DMS153 (cell line): ENCODE measurements at regions not wholly inside any gene's neighbourhood (a gene's known extent, or its start where the extent isn't known, plus 50 kb on each side); places are given as distances from the start of the nearest gene placed in this dataset.

Source experiments
- DNase-seq: peaks from one replicate; lab custom pipeline; 2025; lab: John Stamatoyannopoulos, UW

DNA sequence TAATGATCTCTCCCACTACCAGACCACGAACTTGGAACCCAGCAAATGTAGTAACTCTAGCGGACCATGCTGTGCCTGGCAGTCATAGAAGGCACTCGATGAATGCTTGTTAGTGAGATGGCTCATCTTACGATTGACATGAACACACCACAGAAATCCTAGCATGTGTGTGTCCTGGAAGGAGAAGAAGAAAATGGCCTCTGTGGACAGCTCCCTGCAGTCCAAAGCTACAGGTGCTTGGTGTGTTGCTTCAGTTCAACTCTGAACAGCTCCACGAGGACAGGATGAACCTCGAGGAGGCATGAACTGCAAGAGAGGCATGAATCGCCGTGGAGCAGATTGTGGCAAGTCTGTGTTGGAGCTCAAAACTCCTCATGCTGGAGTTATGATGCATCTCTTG is 93.5 kb downstream of the KLF6 start:
- no peak for DNase-seq

DNA sequence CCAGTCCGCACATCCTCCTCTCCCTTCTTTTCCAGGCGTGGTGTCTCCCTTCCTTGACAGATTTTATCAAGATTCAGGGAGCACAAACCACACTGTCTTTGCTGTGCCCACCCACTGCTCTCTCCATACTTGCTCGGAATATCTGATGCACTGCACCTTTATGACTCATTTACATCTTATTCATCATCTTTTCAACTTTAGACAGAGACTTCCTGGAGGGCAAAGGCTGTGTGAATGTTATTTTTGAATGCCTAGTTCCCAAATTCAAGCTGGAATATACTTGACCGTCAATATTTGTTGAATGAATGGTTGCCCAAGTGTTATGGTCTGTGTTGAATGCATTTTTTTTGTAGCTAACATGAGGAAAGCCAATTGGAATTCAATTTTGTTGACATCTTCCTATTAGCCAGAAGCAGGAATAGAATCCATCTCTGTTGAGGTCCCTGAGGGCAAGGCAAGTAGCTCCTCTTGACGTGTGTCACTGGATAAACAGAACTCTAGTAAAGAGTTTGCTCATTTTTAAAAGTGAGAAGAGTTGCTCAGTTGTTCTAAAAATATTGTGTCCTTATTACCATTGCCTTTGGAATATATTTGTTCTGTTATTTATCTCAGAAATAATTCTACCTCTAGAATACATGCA is 95.0 kb downstream of the KLF6 start:
- DNase-seq: no peak

DNA sequence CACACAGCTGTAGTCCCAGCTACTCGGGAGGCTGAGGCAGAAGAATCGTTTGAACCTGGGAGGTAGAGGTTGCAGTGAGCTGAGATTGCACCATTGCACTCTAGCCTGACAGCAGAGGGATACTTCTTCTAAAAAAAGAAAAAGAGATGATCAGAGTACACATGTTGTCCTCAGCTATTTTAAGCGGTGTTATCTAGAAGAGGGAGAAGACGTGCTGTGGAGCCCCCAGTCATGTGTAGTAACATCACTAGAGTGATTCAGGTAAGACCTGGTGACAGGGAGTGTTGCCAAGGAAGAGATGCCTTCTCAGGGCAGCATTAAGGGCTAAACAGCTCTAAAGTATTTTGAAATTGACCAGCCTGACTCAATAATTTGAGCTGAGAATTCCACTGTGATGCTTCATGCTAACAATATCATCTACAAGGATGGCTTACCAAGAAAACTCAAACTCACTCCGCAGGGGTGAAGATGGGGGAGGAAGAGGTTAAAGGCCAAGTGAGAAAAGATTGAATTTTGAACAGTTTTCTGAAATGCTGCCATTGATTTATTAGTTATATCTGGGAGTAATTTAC is 97.4 kb downstream of the KLF6 start:
- no peak for DNase-seq

DNA sequence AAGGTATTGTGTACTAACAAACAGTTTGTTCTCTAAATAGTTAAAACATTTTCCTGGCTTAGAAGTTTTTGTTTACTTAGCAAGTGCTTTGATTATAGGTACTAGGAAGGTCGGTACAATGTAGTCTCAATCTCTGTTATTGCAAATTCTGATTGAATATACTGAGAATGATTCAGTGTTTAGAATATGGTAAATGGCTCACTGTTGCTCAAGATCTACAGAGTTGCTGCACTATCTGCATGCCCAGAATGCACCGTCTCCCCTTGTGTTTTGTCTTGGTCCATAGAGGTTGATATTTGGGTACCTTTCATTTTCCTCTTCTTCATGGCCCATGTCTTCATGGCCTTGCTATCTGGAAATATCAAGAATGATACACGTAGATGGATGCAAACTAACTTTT is 99.6 kb downstream of the KLF6 start:
- DNase-seq: no peak

DNA sequence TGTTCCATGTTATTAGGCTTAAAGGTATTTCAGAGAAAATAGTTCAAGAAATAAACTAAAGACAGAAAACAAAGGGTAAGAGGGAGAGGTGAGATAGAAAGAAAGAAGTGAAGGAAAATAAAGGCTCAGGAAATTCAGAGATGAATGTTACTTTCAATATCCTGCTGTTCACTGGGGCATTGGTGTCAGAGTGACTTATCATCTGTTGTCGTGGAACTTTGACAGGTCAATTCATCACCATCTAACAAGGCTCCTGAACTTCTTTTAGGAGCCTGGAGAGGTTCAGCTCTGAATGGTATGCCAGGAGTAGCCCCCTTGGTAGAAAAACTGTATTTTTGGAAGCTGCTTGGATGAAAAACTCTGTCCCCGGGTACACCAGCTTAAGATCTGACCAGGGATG is 100.1 kb downstream of the KLF6 start:
- no peak for DNase-seq

DNA sequence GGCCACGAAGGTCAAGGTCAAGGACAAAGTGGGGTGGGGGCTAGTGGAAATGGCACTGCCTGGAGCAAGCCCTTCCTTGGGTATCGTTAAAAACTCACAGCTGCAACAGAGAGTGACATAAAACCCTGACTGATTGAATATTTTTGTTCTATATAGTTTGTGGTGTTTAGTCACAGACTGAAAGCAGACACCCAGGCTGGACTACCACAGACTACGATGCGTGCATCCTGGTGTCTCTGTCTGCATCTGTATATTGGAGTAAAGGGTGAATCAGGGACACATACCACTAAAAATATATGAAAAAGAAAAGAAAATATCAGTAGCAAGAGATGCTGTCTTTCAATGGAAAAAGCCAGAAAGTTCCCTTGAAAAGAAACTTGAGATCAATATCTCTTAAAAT is 101.4 kb downstream of the KLF6 start:
- DNase-seq: no peak

DNA sequence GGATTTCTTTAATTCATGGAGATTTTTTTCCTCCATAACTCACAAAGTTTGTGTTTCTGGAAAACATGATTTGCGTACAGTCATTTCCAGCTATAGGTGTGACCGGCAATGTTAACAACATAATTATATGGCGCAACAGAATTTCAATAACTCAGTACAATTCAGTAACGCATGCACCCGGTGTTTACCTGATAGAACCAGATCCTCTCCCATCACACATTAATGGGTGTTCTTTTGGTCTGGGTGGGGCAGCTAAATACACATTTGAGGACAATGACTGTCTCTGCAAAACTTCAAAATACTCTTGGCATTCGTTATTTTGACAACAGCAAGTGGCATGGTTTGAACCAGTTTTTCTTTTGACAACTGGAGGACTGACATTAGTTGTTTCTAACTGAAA is 102.3 kb downstream of the KLF6 start:
- DNase-seq: no peak

DNA sequence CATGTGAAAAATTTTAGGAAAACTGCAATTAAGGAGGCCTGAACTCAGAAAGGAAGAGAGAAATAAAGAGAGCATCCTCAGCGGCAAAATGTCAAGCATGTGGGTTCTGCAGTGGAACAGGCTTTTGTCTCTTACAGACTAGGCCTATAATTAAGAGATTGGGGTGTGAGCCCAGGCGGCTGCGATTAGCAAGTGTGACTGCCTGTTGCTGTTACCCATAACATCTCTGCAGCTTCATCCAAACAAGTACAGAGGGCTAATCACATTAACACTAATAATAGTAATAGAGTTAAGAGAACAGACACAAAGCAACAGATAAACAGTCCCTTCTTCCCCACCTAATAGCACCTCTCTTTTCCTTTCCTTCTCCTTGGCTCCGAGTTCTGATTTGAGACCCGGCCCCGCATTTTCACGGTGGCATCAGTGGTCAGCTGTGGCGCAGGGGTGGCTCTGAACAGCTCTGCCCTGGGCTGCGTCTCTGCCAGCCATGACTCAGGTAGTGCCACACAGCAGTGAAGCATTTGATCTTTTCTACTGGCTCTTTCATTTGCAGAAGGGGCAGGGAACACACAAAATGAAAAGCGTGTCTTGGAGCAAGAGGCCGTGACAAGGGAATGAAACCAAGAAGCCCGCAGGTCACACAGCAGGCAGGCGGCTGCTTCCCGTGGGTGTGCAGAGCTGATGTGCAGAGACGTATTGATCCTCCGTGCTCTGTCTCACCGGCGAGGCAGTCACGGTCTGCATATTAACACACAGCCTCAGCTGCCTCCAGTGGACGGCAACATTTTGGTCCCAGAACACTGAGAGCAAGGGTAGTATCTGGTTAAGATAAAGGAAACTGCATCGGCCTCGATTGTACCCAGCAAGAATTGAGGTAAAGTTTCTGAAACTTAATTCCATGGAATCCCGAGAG is 103.1 kb downstream of the KLF6 start:
- DNase-seq: no peak

DNA sequence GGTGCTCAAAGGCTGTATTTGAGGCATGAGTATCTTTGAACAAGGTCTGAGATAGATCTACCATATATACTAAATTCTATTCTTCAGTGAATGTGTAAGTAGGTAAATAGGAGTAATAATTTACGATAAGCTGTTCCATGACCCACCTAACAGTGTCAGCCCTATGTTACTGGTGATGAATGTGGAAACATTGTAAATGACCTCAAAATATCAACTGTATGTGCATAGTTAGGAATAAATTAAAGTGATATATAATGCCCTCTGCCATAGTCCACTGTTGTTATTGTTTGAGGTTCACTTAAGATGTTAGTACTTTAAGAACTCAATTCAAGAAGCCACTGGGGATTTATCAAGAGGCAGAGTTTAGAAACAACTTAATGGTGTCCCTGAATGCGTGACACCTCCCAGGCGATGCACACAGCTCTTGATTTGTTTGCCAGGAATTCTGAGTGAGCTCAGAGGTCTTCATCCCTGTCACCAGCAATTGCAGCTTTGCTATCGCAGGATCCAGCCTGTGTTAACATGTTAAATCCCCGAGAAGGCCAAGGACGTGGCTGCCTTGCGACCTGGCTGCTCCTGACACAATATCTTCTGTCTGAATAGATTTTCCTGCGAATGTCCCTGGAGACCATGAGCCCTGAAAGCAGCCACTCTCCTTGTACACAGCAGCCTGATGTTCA is 104.9 kb downstream of the KLF6 start:
- DNase-seq: no peak

DNA sequence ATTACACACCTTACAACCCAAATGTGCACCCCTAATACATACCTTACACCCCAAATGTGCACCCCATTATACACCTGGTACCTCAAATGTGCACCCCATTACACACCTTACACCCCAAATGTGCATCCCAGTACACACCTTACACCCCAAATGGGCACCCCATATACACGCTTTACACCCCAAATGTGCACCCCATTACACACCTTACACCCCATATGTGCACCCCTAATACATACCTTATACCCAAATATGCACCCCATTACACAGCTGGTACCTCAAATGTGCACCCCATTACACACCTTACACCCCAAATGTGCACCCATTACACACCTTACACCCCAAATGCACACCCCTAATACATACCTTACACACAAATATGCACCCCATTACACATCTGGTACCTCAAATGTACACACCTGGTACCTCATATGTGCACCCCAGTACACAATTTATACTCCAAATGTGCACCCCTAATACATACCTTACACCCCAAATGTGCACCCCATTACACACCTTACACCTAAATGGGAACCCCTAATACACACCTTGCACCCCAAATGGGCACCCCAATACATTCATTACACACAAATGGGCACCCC is 106.3 kb downstream of the KLF6 start:
- DNase-seq: no peak

DNA sequence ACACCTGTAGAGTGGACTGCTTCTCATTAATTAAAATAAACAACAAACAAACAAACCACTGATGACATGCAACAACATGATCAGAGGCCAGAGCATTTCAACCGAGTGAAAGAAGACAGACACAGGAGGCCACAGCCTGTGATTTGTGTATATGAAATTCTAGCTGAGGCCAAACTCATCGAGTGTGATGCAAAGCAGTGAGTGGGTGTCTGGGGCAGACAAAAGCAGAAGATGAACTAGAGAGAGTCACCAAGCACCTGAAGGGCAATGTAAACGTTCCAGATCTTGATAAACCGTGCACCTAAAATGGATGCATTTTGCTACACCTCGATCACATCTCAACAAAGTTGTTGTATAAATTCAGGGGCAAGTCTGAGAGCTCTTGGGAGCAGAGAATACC is 108.4 kb downstream of the KLF6 start:
- no peak for DNase-seq

DNA sequence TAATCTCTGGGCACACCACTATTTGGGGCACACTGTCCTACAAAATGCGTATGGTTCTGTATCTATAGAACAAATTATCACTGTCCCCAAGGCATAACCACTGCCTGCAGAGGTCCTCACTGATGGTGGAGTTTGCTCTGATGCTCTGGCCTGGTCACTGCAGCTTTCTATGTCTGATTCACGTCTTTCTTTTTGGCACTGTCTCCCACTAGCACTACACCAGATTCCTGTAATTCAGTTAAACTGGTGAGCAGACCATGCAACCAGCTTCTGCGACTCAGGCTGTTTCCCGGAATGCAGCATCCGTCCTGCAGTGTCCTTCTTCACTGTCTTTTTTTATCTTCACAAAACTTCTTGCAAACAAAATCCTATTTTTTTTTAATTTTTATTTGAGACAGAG is 112.8 kb downstream of the KLF6 start:
- no peak for DNase-seq

DNA sequence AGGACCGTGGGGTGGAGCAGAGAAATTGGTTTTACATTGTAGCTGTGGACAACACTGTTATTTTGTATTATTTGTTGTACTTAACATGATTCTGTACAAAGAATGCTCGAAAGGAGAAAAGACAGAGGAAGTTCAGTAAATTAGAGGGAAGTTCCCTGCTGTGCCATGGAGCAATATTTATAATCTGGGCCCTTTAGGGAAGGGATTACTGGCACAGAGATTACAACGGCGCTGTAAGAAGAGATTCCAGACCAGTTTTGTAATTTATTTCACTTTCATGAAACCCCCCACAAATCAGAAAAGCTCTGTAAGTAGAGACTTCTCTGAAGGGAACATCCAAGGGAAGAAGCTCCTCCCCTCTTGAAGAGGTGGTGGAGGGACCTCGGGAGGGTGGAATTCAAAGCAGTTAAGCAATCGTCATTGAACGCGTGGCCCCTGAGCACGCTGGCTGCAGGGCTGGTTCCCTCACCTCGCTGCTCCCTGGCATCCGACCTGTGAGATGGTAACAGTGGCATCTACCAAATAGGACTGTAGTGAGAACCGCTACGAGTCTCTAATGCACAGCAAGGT is 113.5 kb downstream of the KLF6 start:
- no peak for DNase-seq

DNA sequence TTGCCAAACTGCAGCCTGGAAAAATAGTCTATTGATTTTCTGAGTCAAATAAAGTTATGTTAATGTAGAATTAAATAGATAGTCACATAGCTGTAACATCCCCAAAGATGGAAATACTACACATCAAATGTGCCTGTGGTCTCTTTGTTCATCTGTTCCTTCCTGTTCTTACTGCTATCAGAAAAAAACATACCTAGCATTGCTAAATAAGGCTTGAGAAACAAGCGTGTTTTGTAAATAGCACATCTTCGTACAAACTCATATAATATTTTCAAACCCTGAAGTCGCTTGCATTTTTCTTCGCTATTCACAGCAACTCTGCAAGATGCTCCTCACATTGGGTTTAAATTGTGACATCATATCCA is 116.1 kb downstream of the KLF6 start:
- no peak for DNase-seq

DNA sequence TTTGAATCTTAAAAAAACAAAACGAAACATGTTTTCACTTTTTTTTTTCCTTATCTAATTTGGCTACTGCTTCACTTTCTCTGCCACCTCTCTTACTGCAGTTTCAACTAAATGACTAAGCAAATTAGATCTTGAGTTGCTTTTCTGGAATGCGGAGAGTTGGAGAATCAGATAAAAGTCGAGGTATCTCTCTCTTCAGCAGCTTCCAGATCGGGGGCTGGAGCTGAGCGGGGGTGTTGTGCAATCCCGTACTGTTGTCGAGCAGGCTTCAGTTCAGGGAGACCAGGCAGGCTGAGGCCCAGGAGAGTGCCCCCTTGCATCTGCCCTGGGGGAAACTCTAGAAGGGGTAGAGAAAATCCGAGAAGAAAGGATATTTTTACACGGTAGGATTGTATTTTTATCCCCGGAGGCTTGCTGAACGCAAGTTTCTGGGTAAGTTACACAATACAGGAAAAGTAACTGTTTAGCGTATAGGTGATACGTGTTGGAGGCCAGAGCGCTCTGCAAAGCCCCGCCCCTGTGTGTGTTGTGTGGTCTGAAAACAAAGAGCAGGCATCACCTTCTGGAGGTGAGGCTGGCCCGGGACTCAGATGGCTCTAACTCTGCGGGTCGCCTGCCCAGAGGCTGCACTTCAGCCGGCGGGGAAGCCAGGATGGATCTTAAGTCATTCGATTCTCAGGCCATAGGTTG is 116.6 kb downstream of the KLF6 start:
- peak; percentile 23 for DNase-seq

DNA sequence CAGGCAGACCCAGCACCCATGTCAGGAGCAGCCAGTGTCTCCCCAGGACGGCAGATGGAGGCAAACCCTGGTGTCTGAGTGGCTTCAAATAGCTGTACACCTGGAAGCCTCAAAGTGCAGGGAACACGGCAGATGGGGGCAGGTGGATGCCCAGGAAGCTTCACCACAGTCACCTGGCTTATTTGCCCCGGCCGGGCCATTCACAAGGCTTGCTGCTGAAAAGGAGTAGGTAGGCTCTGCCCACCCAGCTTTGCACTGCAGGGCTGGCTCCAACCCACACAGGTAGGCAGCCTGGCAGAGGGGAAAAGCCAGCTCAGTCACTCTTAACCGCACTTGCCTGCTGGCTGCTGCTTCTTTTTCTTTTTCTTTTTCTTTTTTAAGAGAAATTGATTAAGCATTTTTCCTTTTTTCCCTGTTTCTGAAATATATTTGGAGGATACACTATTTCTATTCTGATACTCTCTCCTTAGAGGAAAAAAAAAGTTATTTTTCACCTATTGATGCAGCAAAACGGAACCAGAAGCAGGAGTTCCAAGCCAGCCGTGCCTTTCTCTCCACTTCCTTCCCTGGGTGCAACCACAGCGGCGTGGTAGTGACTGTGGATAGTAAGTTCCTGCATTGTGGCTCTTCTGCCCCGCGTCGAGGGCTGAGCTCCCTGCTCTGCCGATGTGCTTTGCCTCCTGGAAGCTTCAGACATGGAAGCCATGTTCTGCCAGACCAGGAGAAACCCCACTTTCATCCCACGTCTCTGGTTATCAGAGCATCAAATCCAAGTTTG is 118.3 kb downstream of the KLF6 start:
- DNase-seq: no peak

DNA sequence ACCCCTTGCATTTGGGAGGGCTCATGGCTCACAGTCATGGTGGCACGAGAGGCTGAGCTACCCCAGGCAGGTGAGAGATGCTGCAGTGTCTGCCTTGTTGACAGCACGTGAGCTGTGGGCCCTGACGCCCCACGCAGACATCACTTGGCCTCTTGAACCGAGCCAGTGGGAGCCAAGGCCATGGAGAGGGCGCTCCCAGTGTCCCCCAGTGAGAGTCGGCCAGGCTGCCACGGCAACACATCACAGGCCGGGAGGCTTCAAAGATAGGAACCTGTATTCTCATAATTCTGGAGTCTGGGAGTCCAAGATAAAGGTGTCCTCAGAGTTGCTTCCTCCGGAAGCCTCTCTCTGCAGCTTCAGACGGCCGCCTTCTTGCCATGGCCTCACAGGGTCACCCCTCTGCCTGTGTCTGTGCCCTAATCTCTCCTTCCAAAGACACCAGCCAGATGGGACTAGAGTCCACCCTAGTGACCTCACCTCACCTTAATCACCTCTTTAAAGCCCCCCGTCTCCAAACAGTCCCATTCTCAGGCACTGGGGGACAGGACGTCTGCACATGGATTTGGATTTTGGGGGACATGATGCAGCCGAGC is 119.6 kb downstream of the KLF6 start:
- DNase-seq: no peak

DNA sequence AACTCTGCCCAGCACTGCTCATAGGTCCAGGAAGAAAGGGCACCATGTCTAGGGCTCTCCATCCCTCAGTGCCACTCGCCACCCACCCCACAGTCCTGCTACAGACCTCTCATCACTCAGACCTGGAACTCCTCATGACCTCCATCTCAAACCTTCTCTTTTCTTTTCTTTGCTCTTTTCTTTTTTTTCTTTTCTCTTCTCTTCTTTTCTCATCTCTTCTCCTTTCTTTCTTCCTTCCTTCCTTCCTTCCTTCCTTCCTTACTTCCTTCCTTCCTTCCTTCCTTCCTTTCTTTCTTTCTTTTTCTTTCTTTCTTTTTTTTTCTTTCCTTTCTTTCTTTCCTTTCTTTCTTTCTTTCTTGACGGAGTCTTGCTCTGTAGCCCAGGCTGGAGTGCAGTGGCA is 122.2 kb downstream of the KLF6 start:
- no peak for DNase-seq

DNA sequence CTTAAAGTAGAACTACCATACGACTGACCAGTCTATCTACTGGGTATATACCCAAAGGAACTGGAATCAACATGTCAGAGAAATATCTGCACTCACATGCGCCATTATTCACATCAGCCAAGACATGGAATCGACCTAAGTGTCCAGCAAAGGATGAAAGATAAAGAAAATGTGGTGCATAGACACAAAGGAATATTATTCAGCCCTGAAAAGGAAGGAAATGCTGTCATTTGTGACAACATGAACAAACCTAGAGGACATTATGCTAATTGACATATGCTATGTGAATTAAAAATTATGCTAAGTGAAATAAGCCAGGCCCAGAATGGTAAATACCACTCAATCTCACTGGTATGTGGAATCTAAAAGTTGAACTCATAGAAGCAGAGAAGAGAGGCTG is 123.7 kb downstream of the KLF6 start:
- no peak for DNase-seq

DNA sequence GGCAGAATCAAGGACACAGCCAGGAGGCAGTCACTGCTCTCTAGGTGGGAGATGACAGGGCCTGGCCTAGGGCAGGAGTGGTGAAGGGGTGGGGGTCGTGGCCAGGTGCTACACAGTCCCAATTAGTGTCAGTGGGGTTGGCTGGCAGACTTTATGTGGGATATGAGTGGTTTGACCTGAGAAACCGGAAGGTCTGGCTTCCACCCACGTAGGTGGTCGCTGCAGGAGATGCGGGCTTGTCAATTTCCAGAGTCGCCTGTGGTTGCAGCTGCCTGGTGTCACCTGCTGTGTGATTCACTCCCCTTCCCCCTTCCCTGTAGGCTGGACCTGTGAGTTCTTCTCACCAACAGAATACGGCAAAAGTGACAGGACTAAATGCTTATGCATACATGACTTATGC is 124.3 kb downstream of the KLF6 start:
- DNase-seq: no peak
